MM.1S (cell line): ENCODE measurements at regions not wholly inside any gene's neighbourhood (a gene's known extent, or its start where the extent isn't known, plus 50 kb on each side); places are given as distances from the start of the nearest gene placed in this dataset.

Experiments
- EZH2 ChIP-seq: fragments of 300-600 bp; sonication (generic); optimal IDR thresholded peaks from 2 replicates; pipeline ENCODE3; 2017; ENCODE audit warnings: low read depth, mild to moderate bottlenecking, antibody characterized with exemption, low read length, mixed read lengths
- TF ChIP-seq, protein P1 (sequence below): fragments of 300-600 bp; sonication (generic); IDR thresholded peaks from 2 replicates; pipeline ENCODE4 v1.5.1; 2016; ENCODE audit warnings: antibody characterized with exemption, low read length, mixed read lengths

- no peak for TF ChIP-seq EZH2
- TF ChIP-seq, protein P1, sequence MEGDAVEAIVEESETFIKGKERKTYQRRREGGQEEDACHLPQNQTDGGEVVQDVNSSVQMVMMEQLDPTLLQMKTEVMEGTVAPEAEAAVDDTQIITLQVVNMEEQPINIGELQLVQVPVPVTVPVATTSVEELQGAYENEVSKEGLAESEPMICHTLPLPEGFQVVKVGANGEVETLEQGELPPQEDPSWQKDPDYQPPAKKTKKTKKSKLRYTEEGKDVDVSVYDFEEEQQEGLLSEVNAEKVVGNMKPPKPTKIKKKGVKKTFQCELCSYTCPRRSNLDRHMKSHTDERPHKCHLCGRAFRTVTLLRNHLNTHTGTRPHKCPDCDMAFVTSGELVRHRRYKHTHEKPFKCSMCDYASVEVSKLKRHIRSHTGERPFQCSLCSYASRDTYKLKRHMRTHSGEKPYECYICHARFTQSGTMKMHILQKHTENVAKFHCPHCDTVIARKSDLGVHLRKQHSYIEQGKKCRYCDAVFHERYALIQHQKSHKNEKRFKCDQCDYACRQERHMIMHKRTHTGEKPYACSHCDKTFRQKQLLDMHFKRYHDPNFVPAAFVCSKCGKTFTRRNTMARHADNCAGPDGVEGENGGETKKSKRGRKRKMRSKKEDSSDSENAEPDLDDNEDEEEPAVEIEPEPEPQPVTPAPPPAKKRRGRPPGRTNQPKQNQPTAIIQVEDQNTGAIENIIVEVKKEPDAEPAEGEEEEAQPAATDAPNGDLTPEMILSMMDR, result no peak
Measured at GRCh38 chr5:113682497-113683136, 169.1 kb downstream of the YTHDC2 start.
